GM12891 (cell line): ENCODE measurements at regions not wholly inside any gene's neighbourhood (a gene's known extent, or its start where the extent isn't known, plus 50 kb on each side); places are given as distances from the start of the nearest gene placed in this dataset.

ENCODE experiments used
- POLR2A ChIP-seq: IDR thresholded peaks from 2 replicates; pipeline ENCODE4 v1.6.1; 2011; ENCODE audit warnings: low read depth, low read length, control low read depth
- POLR2AphosphoS5 ChIP-seq: IDR thresholded peaks from 2 replicates; pipeline ENCODE4 v1.6.1; 2011; ENCODE audit warnings: low read depth, low read length, control low read depth
- POU2F2 ChIP-seq: IDR thresholded peaks from 2 replicates; pipeline ENCODE4 v1.6.1; 2011; ENCODE audit warnings: low read depth, mild to moderate bottlenecking, control low read depth, low read length, moderate library complexity
- TAF1 ChIP-seq: IDR thresholded peaks from 2 replicates; pipeline ENCODE4 v1.6.1; 2011; ENCODE audit warnings: low read depth, low read length, control low read depth

DNA sequence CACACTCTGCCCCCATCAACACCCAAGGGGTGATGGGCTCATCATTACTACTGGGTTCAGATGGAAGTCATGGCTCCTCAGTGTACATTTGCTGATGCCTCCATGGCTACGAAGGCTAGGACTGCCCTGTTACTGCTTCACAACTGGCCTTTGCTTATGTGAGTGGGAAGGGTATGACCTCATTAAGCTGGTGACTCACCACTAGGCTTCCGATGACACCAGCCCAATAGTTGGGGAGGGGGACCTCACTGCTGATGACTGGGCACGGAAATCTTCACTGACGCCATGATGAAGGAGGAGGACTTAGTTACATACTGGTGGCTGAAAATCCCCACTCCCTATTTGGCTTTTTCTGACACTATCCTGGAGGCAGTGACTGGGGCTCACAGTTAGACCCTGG, 263.2 kb downstream of the CMPK2 start:
- TF ChIP-seq POLR2A (no peak), POLR2AphosphoS5 (no peak), TAF1 (no peak), POU2F2 (no peak)
